ENCODE measurements at regions not wholly inside any gene's neighbourhood (a gene's known extent, or its start where the extent isn't known, plus 50 kb on each side); places are given as distances from the start of the nearest gene placed in this dataset.

GRCh38 chr6:208938-209337 is 83.3 kb upstream of the DUSP22 start:
- intact Hi-C loops (cut with micrococcal nuclease), result no loop called here
- H3K27me3 Mint-ChIP-seq, result no peaks in the 10 kb centered on the region
- no peak for ATAC-seq (ENCODE audit: low read depth)

GRCh38 chr6:209432-210103 is 82.7 kb upstream of the DUSP22 start:
- Mint-ChIP-seq H3K27ac (peak overlapping the region; percentile 47), H3K4me3 (peak overlapping the region; percentile 83), H3K36me3 (ENCODE audit: low read depth) (no peaks in the 10 kb centered on the region), H3K27me3 (no peaks in the 10 kb centered on the region), H3K4me1 (peaks cover 31% of the 10 kb centered on the region), H3K9me3 (no peaks in the 10 kb centered on the region)
- TF ChIP-seq CTCF (IDR thresholded peaks at IDR 0.05), result no peak
- ChIA-PET CTCF (no interaction called here), POLR2A (interaction anchor here (1.0 to 2.0 kb wide), 2 partner anchors 8 to 9 kb away, joined by 3 to 8 read pairs; no protein-coding TSS in a partner anchor)
- intact Hi-C loops (cut with micrococcal nuclease), result no loop called here
- ATAC-seq (ENCODE audit: low read depth), result peak; percentile 84
- DNase-seq, result no peak

More at GRCh38 chr6:208938-209337, 83.3 kb upstream of the DUSP22 start:
- ChIA-PET CTCF (interaction anchor here (1.0 kb wide), 1 partner anchor 8 kb away, joined by 4 read pairs; no protein-coding TSS in a partner anchor), POLR2A (interaction anchor here (2.0 kb wide), 1 partner anchor 10 kb away, joined by 8 read pairs; no protein-coding TSS in a partner anchor)
- Mint-ChIP-seq H3K27ac (no peak overlapping the region), H3K9me3 (no peaks in the 10 kb centered on the region), H3K4me3 (peak overlapping the region; percentile 83), H3K4me1 (peaks cover 30% of the 10 kb centered on the region), H3K36me3 (ENCODE audit: low read depth) (no peaks in the 10 kb centered on the region)
- no peak for DNase-seq
- TF ChIP-seq CTCF (IDR thresholded peaks at IDR 0.05), result no peak

- Mint-ChIP-seq H3K36me3 (ENCODE audit: low read depth) (no peaks in the 10 kb centered on the region), H3K27ac (peak overlapping the region; percentile 47), H3K4me1 (peaks cover 36% of the 10 kb centered on the region), H3K27me3 (no peaks in the 10 kb centered on the region), H3K4me3 (peak overlapping the region; percentile 83), H3K9me3 (no peaks in the 10 kb centered on the region)
- TF ChIP-seq CTCF (IDR thresholded peaks at IDR 0.05), result no peak
- no peak for DNase-seq
- ATAC-seq (ENCODE audit: low read depth), result no peak
- CTCF ChIA-PET, result no interaction called here
- POLR2A ChIA-PET, result interaction anchor here (1.0 kb wide), 1 partner anchor 8 kb away, joined by 3 read pairs; no protein-coding TSS in a partner anchor
- intact Hi-C loops (cut with micrococcal nuclease), result no loop called here
These were observed 82.2 kb upstream of the DUSP22 start for GRCh38 chr6:210104-210456.

GRCh38 chr6:210778-211374 is 81.4 kb upstream of the DUSP22 start:
- Mint-ChIP-seq H3K36me3 (ENCODE audit: low read depth) (no peaks in the 10 kb centered on the region), H3K4me1 (peaks cover 44% of the 10 kb centered on the region), H3K4me3 (no peak overlapping the region), H3K27me3 (no peaks in the 10 kb centered on the region), H3K27ac (no peak overlapping the region), H3K9me3 (no peaks in the 10 kb centered on the region)
- ATAC-seq (ENCODE audit: low read depth) (no peak), DNase-seq (no peak)
- ChIA-PET POLR2A (interaction anchor here (1.0 to 1.5 kb wide), 2 partner anchors 9 to 82 kb away, joined by 3 to 7 read pairs; no protein-coding TSS in a partner anchor), CTCF (no interaction called here)
- intact Hi-C loops (cut with micrococcal nuclease), result no loop called here
- TF ChIP-seq CTCF (IDR thresholded peaks at IDR 0.05), result no peak

- Mint-ChIP-seq H3K36me3 (ENCODE audit: low read depth) (no peaks in the 10 kb centered on the region), H3K27ac (no peak overlapping the region), H3K27me3 (no peaks in the 10 kb centered on the region), H3K4me1 (peaks cover 55% of the 10 kb centered on the region), H3K9me3 (no peaks in the 10 kb centered on the region), H3K4me3 (no peak overlapping the region)
- ChIA-PET POLR2A (interaction anchor here (1.5 kb wide), 1 partner anchor 81 kb away, joined by 7 read pairs; no protein-coding TSS in a partner anchor), CTCF (no interaction called here)
- no peak for DNase-seq
- no peak for TF ChIP-seq CTCF (IDR thresholded peaks at IDR 0.05)
- no peak for ATAC-seq (ENCODE audit: low read depth)
- intact Hi-C loops (cut with micrococcal nuclease), result no loop called here
These were observed 80.3 kb upstream of the DUSP22 start for GRCh38 chr6:211871-212497.
